GM23338 (cell line): ENCODE measurements at regions not wholly inside any gene's neighbourhood (a gene's known extent, or its start where the extent isn't known, plus 50 kb on each side); places are given as distances from the start of the nearest gene placed in this dataset.

ENCODE experiments used
- ATAC-seq: fragments of 200-7000 bp; cut with Tn5 transposase; 3 replicates; pipeline ENCODE4 v1.9.1; 2020
- DNase-seq: peaks from one replicate; pipeline ENCODE4 v3.0.0-alpha.2; 2015; ENCODE audit warnings: low spot score
- H2AFZ ChIP-seq: fragments of 200-600 bp; sonication (generic); 2 replicates; pipeline ENCODE4 v1.8.0; 2016; ENCODE audit warnings: antibody characterized with exemption, mild to moderate bottlenecking, moderate library complexity
- H3F3A ChIP-seq: fragments of 200-600 bp; sonication (generic); replicated peaks from 2 replicates; pipeline ENCODE4 v1.8.0; 2017; ENCODE audit warnings: antibody characterized with exemption, mixed run types, low read depth
- H3K27ac ChIP-seq: fragments of 200-600 bp; sonication (generic); 2 replicates; pipeline ENCODE4 v1.6.1; 2016; ENCODE audit warnings: low read depth
- H3K27me3 ChIP-seq: fragments of 200-600 bp; sonication (generic); 2 replicates; pipeline ENCODE4 v1.8.0; 2016; ENCODE audit warnings: mild to moderate bottlenecking, mixed run types, moderate library complexity; ENCODE audit not compliant: insufficient read depth
- H3K36me3 ChIP-seq: fragments of 200-600 bp; sonication (generic); 2 replicates; pipeline ENCODE4 v1.8.0; 2016; ENCODE audit warnings: mild to moderate bottlenecking; ENCODE audit not compliant: insufficient read depth
- H3K4me1 ChIP-seq: fragments of 200-600 bp; sonication (generic); 2 replicates; pipeline ENCODE4 v1.8.0; 2016; ENCODE audit warnings: mild to moderate bottlenecking, moderate library complexity; ENCODE audit not compliant: insufficient read depth
- H3K4me2 ChIP-seq: fragments of 200-600 bp; sonication (generic); 2 replicates; pipeline ENCODE4 v1.7.1; 2017; ENCODE audit warnings: mixed run types
- H3K4me3 ChIP-seq: fragments of 200-600 bp; sonication (generic); 2 replicates; pipeline ENCODE4 v1.6.1; 2016; ENCODE audit warnings: mixed run types
- H3K79me2 ChIP-seq: fragments of 200-600 bp; sonication (generic); replicated peaks from 2 replicates; pipeline ENCODE4 v1.8.0; 2017; ENCODE audit warnings: mild to moderate bottlenecking; ENCODE audit not compliant: insufficient read depth
- H3K9me2 ChIP-seq: fragments of 200-600 bp; sonication (generic); 2 replicates; pipeline ENCODE4 v1.8.0; 2017; ENCODE audit not compliant: insufficient read depth
- H4K20me1 ChIP-seq: fragments of 200-600 bp; sonication (generic); replicated peaks from 2 replicates; pipeline ENCODE4 v1.8.0; 2017; ENCODE audit warnings: mild to moderate bottlenecking; ENCODE audit not compliant: insufficient read depth
- H3K27ac Mint-ChIP-seq: 2 replicates; pipeline ENCODE4 v1.8.0; 2020; ENCODE audit warnings: inconsistent platforms, mild to moderate bottlenecking, moderate library complexity, mixed read lengths
- H3K27me3 Mint-ChIP-seq: 3 replicates; pipeline ENCODE4 v1.8.0; 2022; ENCODE audit warnings: low read depth, mild to moderate bottlenecking, moderate library complexity, mixed read lengths, inconsistent platforms; ENCODE audit not compliant: insufficient read depth, poor library complexity
- H3K36me3 Mint-ChIP-seq: 3 replicates; pipeline ENCODE4 v1.8.0; 2021; ENCODE audit warnings: low read depth, mild to moderate bottlenecking, inconsistent platforms, moderate library complexity, mixed read lengths
- H3K4me1 Mint-ChIP-seq: 3 replicates; pipeline ENCODE4 v1.8.0; 2020; ENCODE audit warnings: mild to moderate bottlenecking, inconsistent platforms, mixed read lengths
- H3K4me3 Mint-ChIP-seq: 3 replicates; pipeline ENCODE4 v1.8.0; 2021; ENCODE audit warnings: moderate library complexity, mild to moderate bottlenecking, inconsistent platforms, mixed read lengths
- H3K9me3 Mint-ChIP-seq: 3 replicates; pipeline ENCODE4 v1.8.0; 2020; ENCODE audit warnings: moderate library complexity, mild to moderate bottlenecking, inconsistent platforms, mixed read lengths
- CTCF ChIP-seq, 2 experiments: fragments of 200-600 bp in 1 of 2; sonication (generic) in 1 of 2; conservative IDR thresholded peaks; 2 replicates each; pipeline versions ENCODE4 v1.5.1 to v1.6.1; 2016 to 2017; ENCODE audit warnings: antibody characterized with exemption in 2 of 2, low read depth in 2 of 2, mild to moderate bottlenecking in 2 of 2, moderate library complexity in 1 of 2
- NANOG ChIP-seq: IDR thresholded peaks from 2 replicates; pipeline ENCODE4 v1.6.1; 2016; ENCODE audit warnings: antibody characterized with exemption, borderline replicate concordance
- POLR2AphosphoS5 ChIP-seq: IDR thresholded peaks from 2 replicates; pipeline ENCODE4 v1.6.1; 2016; ENCODE audit warnings: antibody characterized with exemption, low read depth
- REST ChIP-seq: IDR thresholded peaks from one replicate; pipeline ENCODE4 v1.6.1; 2018; ENCODE audit warnings: antibody characterized with exemption; ENCODE audit not compliant: unreplicated experiment
- STAT1 ChIP-seq: IDR thresholded peaks from one replicate; pipeline ENCODE4 v1.6.1; 2016; ENCODE audit warnings: antibody characterized with exemption; ENCODE audit not compliant: unreplicated experiment

- TF ChIP-seq REST, result no peak
- no peak for TF ChIP-seq POLR2AphosphoS5
- TF ChIP-seq STAT1, result no peak
Observed at GRCh38 chr11:92153542-92153941, 71.1 kb upstream of the FAT3 start (continued).

GRCh38 chr11:92152245-92152644 lies 72.4 kb upstream of the FAT3 start:
- no peak overlapping the region for H3K27ac Mint-ChIP-seq
- peaks cover 31% of the 10 kb centered on the region for H3K4me1 ChIP-seq
- peak; percentile 78 for DNase-seq
- 0 out of 2 replicates have a peak, but pooled peaks cover 7% of the 10 kb centered on the region for H3F3A ChIP-seq
- no peak overlapping the region for H3K4me2 ChIP-seq
- peaks cover 6% of the 10 kb centered on the region for H3K27me3 Mint-ChIP-seq
- peaks cover 23% of the 10 kb centered on the region for H3K4me1 Mint-ChIP-seq
- TF ChIP-seq NANOG, result no peak
- TF ChIP-seq CTCF (conservative IDR thresholded peaks at IDR 0.05; ENCODE audit: low read depth in 2 of 2), result peak; percentile 67 to 82
- peak; percentile 91 for ATAC-seq
- H3K9me2 ChIP-seq, result no peaks in the 10 kb centered on the region
- H3K4me3 Mint-ChIP-seq, result no peak overlapping the region
- peaks cover 16% of the 10 kb centered on the region for H3K36me3 Mint-ChIP-seq
- no peaks in the 10 kb centered on the region for H3K36me3 ChIP-seq
- no peak overlapping the region for H3K4me3 ChIP-seq
- peak overlapping the region; percentile 73 for H2AFZ ChIP-seq
- no peaks in the 10 kb centered on the region for H3K79me2 ChIP-seq
- H3K27me3 ChIP-seq, result no peaks in the 10 kb centered on the region
- H3K27ac ChIP-seq, result no peak overlapping the region
- H4K20me1 ChIP-seq, result no peaks in the 10 kb centered on the region
- H3K9me3 Mint-ChIP-seq, result peaks cover 17% of the 10 kb centered on the region

GRCh38 chr11:92149996-92150395 lies 74.6 kb upstream of the FAT3 start:
- H3K9me3 Mint-ChIP-seq, result no peaks in the 10 kb centered on the region
- peak; percentile 36 for DNase-seq
- ATAC-seq, result no peak

More at GRCh38 chr11:92149996-92150395, 74.6 kb upstream of the FAT3 start:
- H3K4me2 ChIP-seq, result no peak overlapping the region
- H3K4me3 ChIP-seq, result no peak overlapping the region
- Mint-ChIP-seq H3K4me1 (peaks cover 26% of the 10 kb centered on the region), H3K4me3 (no peak overlapping the region), H3K27me3 (no peaks in the 10 kb centered on the region), H3K36me3 (no peaks in the 10 kb centered on the region), H3K27ac (no peak overlapping the region)
- H3K36me3 ChIP-seq, result no peaks in the 10 kb centered on the region
- H3K4me1 ChIP-seq, result peaks cover 31% of the 10 kb centered on the region
- H3K27me3 ChIP-seq, result no peaks in the 10 kb centered on the region
- no peaks in the 10 kb centered on the region for H3K79me2 ChIP-seq
- H3K9me2 ChIP-seq, result no peaks in the 10 kb centered on the region
- peak overlapping the region; percentile 20; the same call in 1 of the 2 replicates for H2AFZ ChIP-seq
- H3K27ac ChIP-seq, result no peak overlapping the region; the same call in 1 of the 2 replicates
- no peak for TF ChIP-seq STAT1
- TF ChIP-seq CTCF (conservative IDR thresholded peaks at IDR 0.05; ENCODE audit: low read depth in 2 of 2), result peak; percentile 34 to 69; a peak in 3 of 4 replicates
- 0 out of 2 replicates have a peak, but pooled peaks cover 7% of the 10 kb centered on the region for H3F3A ChIP-seq
- no peaks in the 10 kb centered on the region for H4K20me1 ChIP-seq
